OCI-LY3 (cell line): ENCODE measurements at regions not wholly inside any gene's neighbourhood (a gene's known extent, or its start where the extent isn't known, plus 50 kb on each side); places are given as distances from the start of the nearest gene placed in this dataset.

Source experiments
- EZH2phosphoT487 ChIP-seq: fragments of 200-600 bp; shearing (Covaris generic); IDR thresholded peaks from 2 replicates; pipeline ENCODE4 v1.6.1; 2018; ENCODE audit warnings: antibody characterized with exemption, mixed run types, low read depth
- TF ChIP-seq, protein P1 (sequence below): fragments of 200-600, 300-600 bp; sonication (generic); IDR thresholded peaks from 2 replicates; pipeline ENCODE4 v1.5.1; 2014; ENCODE audit warnings: antibody characterized with exemption, low read length, low read depth

DNA sequence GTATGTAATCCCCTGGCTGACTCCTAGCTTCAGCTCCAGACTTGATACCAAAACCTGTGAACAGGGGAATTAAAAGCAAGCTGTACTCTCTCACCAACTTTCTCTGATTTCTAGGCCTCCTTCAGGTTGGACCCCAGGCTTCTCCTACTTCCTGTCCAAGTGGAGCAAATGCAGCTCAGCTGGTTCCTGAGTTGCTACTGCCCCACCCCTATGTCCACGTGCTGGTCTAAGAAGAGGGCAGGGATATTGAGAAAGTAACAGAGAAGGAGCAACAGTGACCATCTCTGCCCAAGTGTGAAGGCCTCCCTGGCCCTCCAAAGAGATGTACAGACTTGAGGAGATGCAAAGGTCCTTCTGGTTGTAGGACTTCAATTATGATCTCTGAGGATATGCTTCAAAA is 188.3 kb upstream of the MCHR2 start:
- TF ChIP-seq, protein P1, sequence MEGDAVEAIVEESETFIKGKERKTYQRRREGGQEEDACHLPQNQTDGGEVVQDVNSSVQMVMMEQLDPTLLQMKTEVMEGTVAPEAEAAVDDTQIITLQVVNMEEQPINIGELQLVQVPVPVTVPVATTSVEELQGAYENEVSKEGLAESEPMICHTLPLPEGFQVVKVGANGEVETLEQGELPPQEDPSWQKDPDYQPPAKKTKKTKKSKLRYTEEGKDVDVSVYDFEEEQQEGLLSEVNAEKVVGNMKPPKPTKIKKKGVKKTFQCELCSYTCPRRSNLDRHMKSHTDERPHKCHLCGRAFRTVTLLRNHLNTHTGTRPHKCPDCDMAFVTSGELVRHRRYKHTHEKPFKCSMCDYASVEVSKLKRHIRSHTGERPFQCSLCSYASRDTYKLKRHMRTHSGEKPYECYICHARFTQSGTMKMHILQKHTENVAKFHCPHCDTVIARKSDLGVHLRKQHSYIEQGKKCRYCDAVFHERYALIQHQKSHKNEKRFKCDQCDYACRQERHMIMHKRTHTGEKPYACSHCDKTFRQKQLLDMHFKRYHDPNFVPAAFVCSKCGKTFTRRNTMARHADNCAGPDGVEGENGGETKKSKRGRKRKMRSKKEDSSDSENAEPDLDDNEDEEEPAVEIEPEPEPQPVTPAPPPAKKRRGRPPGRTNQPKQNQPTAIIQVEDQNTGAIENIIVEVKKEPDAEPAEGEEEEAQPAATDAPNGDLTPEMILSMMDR, result no peak
- TF ChIP-seq EZH2phosphoT487, result no peak
